ENCODE measurements at regions not wholly inside any gene's neighbourhood (a gene's known extent, or its start where the extent isn't known, plus 50 kb on each side); places are given as distances from the start of the nearest gene placed in this dataset.

DNA sequence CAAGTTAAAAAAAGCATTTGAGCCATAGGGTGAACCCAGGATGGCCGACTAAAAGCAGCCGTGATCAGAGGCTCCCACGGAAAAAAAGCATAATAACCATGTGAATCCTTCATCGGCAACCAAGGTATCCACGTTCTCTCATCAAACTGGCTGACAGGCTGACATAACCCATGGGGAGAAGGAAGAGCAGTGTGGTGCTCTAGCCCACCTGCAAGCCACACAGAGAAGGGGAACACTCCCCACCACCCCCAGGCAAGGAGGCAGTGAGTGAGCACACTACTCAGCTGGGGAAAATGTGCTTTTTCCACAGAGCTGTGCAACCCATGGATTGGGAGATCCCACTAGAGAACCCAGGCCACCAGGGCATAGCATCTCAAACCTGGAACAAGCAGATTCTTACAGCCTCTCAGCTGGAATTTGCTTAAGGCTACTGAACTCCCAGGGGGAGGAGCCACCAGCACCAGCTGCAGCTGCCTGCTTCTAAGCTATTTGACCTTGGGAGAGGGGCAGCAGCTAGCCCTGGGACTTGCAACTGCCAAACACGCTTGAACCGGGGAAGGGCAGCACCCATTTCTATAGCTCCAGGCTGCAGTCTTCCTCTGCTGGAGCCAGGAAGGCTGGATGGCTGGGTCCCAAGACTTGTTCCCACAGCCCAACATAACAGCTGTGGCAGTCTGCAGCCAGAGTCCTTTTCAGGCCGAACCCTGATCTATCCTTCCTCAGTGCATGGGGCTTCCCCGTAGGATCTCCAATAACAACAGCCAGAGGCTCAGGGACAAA is 178.2 kb upstream of the NRG3 start:
- DNase-seq (ENCODE audit: extremely low spot score): no peak
- TF ChIP-seq, protein P1, sequence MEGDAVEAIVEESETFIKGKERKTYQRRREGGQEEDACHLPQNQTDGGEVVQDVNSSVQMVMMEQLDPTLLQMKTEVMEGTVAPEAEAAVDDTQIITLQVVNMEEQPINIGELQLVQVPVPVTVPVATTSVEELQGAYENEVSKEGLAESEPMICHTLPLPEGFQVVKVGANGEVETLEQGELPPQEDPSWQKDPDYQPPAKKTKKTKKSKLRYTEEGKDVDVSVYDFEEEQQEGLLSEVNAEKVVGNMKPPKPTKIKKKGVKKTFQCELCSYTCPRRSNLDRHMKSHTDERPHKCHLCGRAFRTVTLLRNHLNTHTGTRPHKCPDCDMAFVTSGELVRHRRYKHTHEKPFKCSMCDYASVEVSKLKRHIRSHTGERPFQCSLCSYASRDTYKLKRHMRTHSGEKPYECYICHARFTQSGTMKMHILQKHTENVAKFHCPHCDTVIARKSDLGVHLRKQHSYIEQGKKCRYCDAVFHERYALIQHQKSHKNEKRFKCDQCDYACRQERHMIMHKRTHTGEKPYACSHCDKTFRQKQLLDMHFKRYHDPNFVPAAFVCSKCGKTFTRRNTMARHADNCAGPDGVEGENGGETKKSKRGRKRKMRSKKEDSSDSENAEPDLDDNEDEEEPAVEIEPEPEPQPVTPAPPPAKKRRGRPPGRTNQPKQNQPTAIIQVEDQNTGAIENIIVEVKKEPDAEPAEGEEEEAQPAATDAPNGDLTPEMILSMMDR (IDR thresholded peaks at IDR 0.05; ENCODE audit: control extremely low read depth, extremely low read depth, low read depth, missing control alignments): no peak
- ChIA-PET CTCF (no interaction called here), POLR2A (no interaction called here)

DNA sequence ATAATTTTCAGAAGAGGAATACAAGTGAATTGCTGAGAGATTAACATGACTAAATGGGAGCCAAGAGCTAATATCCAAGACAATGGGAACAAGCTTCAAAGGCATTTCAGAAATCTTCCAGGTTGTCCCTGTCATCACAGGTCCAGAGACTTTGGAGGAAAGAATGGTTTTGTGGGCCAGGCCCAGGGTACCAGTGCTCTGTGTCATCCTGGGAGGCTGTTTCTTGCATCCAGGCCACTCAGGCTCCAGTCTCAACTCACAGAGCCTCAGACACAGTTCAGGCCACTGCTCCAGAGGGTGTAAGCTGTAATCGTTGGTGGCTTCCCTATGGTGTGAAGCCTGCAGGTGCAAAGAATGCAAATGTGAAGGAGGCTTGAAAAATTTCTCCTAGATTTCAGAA is 170.4 kb upstream of the NRG3 start:
- TF ChIP-seq, protein P1 (IDR thresholded peaks at IDR 0.05; ENCODE audit: control extremely low read depth, extremely low read depth, low read depth, missing control alignments): no peak
- POLR2A ChIA-PET: no interaction called here

DNA sequence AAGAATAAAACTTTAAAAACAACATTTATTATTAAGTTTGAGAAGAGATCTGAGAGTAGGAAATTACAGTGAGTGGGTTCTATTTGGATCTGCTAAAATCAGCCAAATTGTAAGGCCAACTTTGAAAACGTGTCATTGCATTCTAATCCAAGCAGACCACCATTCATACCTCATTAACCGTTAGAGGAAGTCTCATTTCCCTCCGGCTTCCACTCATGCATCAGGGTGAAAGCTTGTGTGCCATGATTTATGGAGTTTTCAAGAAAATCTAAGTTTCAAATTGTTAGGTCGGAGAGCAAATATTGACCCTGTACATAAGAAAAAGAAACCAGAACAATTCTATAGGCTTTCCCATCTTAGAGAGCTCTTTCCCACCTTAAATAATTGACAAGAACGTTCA is 166.6 kb upstream of the NRG3 start:
- ChIA-PET POLR2A (no interaction called here), CTCF (no interaction called here)
- no peak for DNase-seq (ENCODE audit: extremely low spot score)
- TF ChIP-seq, protein P1 (IDR thresholded peaks at IDR 0.05; ENCODE audit: control extremely low read depth, extremely low read depth, low read depth, missing control alignments): no peak

More for the DNA sequence above, 170.4 kb upstream of the NRG3 start:
- CTCF ChIA-PET: interaction anchor here (1.1 kb wide), 1 partner anchor 17 kb away, joined by 3 read pairs; no protein-coding TSS in a partner anchor
- no peak for DNase-seq (ENCODE audit: extremely low spot score)

DNA sequence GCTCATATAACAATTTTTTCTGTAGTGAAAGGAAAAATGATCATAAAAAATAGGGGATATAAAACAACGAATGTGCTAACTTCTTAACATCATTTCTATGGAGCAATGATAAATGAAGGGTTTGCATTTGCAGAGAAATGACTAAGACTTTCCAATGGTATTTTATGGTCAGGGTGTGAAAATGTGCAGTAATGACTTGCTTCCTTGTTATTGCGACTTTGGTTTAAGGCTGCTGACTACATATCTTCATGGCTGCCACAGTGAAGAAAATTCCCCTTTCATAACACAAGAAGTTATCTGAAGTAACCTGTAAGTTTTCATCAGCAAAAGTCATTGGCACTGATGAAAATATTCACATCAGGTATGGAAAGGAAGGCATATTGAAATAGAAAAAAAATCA is 166.1 kb upstream of the NRG3 start:
- POLR2A ChIA-PET: no interaction called here
- DNase-seq (ENCODE audit: extremely low spot score): no peak
- TF ChIP-seq, protein P1 (IDR thresholded peaks at IDR 0.05; ENCODE audit: control extremely low read depth, extremely low read depth, low read depth, missing control alignments): no peak
- CTCF ChIA-PET: no interaction called here

DNA sequence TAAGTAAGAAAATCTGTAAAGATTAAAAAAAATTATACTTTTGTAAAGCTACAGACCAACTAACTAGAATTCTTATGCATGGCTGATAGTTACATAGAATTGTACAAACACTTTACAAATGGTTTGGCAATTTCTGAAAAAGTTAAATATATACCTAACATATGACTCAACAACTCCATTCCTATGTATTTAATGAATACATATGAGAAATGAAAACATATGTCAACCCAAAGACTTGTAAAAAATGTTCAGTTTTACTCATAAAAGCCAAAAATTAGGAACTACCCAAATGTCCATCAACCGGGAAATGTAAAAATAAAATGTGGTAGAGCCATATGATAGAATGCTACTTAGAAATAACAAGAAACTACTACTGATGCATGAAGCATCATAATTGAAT is 152.6 kb upstream of the NRG3 start:
- ChIA-PET CTCF (no interaction called here), POLR2A (no interaction called here)
- TF ChIP-seq, protein P1 (IDR thresholded peaks at IDR 0.05; ENCODE audit: control extremely low read depth, extremely low read depth, low read depth, missing control alignments): no peak
- no peak for DNase-seq (ENCODE audit: extremely low spot score)

DNA sequence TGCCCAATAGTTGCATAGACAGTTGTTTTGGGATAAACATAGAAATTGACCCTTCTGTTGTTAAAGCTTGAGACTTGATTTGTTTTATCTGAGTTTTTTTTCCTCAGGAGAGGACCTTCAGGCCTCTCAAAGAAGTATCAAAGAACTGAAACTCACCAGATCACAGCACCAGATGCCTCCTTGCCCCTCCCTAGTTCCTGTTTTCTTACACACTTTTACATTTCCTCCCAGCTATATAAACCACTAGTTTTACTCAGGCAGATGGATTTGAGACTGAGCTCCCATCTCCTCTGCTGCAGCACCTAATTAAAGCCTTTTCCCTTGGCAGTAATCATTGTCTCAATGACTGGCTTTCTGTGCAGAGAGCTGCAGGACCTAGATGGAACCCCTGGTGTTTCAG is 150.6 kb upstream of the NRG3 start:
- ChIA-PET CTCF (interaction anchor here (0.9 to 1.3 kb wide), 3 partner anchors 10 to 32 kb away, joined by 3 to 5 read pairs (median 4); no protein-coding TSS in a partner anchor), POLR2A (no interaction called here)
- DNase-seq (ENCODE audit: extremely low spot score): no peak
- TF ChIP-seq, protein P1 (IDR thresholded peaks at IDR 0.05; ENCODE audit: control extremely low read depth, extremely low read depth, low read depth, missing control alignments): no peak

Measured in GM10248 (cell line).